ENCODE measurements at regions not wholly inside any gene's neighbourhood (a gene's known extent, or its start where the extent isn't known, plus 50 kb on each side); places are given as distances from the start of the nearest gene placed in this dataset.

DNA sequence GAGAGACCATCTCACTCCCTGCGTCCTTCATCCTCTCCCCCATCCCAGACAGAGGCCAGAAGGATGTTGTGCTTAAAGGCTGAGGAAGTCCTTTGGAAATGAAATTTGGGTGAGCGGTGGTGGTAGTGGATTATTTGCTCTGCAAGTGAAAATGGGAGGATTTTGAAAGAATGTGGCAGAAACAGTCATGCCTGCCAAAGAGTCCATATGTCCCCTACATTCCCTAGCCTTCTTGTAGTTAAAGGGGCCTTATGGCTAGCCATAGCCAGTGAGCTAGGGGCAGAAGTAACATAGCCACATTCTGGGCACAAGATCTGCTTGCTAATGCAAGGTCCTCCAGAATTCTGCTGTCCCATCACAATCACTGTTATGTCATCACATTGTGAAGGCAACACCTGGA, 360.2 kb upstream of the TSHZ3 start:
- TF ChIP-seq JUND (CRISPR knock-in tag; IDR thresholded peaks at IDR 0.05), result no peak
- TF ChIP-seq REST (IDR thresholded peaks at IDR 0.05; ENCODE audit: borderline replicate concordance in 1 of 2, low read depth in 1 of 2, low read length in 2 of 2), result no peak
- TF ChIP-seq, protein P1, sequence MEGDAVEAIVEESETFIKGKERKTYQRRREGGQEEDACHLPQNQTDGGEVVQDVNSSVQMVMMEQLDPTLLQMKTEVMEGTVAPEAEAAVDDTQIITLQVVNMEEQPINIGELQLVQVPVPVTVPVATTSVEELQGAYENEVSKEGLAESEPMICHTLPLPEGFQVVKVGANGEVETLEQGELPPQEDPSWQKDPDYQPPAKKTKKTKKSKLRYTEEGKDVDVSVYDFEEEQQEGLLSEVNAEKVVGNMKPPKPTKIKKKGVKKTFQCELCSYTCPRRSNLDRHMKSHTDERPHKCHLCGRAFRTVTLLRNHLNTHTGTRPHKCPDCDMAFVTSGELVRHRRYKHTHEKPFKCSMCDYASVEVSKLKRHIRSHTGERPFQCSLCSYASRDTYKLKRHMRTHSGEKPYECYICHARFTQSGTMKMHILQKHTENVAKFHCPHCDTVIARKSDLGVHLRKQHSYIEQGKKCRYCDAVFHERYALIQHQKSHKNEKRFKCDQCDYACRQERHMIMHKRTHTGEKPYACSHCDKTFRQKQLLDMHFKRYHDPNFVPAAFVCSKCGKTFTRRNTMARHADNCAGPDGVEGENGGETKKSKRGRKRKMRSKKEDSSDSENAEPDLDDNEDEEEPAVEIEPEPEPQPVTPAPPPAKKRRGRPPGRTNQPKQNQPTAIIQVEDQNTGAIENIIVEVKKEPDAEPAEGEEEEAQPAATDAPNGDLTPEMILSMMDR (CRISPR knock-in tag; IDR thresholded peaks at IDR 0.05), result no peak
- TF ChIP-seq ELF4 (CRISPR knock-in tag; IDR thresholded peaks at IDR 0.05; ENCODE audit: borderline replicate concordance), result no peak
- TF ChIP-seq ZNF33B (CRISPR knock-in tag; IDR thresholded peaks at IDR 0.05), result no peak
- no peak for TF ChIP-seq ATF1 (CRISPR knock-in tag; IDR thresholded peaks at IDR 0.05)
- TF ChIP-seq ZNF773 (CRISPR knock-in tag; IDR thresholded peaks at IDR 0.05; ENCODE audit: borderline replicate concordance), result no peak
- TF ChIP-seq GMEB1 (CRISPR knock-in tag; IDR thresholded peaks at IDR 0.05; ENCODE audit: borderline replicate concordance), result no peak
- no peak for TF ChIP-seq CREB1 (IDR thresholded peaks at IDR 0.05)
- no peak for TF ChIP-seq CREB1 (CRISPR knock-in tag; IDR thresholded peaks at IDR 0.05)
- TF ChIP-seq, protein P2, sequence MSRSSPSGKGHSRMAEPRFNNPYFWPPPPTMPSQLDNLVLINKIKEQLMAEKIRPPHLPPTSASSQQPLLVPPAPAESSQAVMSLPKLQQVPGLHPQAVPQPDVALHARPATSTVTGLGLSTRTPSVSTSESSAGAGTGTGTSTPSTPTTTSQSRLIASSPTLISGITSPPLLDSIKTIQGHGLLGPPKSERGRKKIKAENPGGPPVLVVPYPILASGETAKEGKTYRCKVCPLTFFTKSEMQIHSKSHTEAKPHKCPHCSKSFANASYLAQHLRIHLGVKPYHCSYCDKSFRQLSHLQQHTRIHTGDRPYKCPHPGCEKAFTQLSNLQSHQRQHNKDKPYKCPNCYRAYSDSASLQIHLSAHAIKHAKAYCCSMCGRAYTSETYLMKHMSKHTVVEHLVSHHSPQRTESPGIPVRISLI (CRISPR knock-in tag; IDR thresholded peaks at IDR 0.05; ENCODE audit: borderline replicate concordance), result no peak
- TF ChIP-seq ZKSCAN8 (CRISPR knock-in tag; IDR thresholded peaks at IDR 0.05; ENCODE audit: borderline replicate concordance), result no peak
- no peak for TF ChIP-seq ZNF292 (CRISPR knock-in tag; IDR thresholded peaks at IDR 0.05; ENCODE audit: borderline replicate concordance, low read depth)

All from HepG2 (cell line).